IMR-90 (cell line): ENCODE measurements at regions not wholly inside any gene's neighbourhood (a gene's known extent, or its start where the extent isn't known, plus 50 kb on each side); places are given as distances from the start of the nearest gene placed in this dataset.

ENCODE experiments used
- ATAC-seq: fragments of 200-7000 bp; cut with Tn5 transposase; 2 replicates; pipeline ENCODE4 v1.9.1; 2020; ENCODE audit warnings: low read depth, mild to moderate bottlenecking, moderate library complexity
- BruUV-seq: library from RNA; stranded (reverse); fragments of 400-500 nt; replicated peaks from 2 replicates; lab custom pipeline; 2021; lab: Mats Ljungman, UMichigan
- CTCF ChIA-PET: fragments of 300-600 bp; formaldehyde crosslinking; extraction: SDS; loops from one replicate; lab custom pipeline; 2021; ENCODE audit warnings: antibody characterized with exemption; lab: Yijun Ruan, JAX
- POLR2A ChIA-PET: fragments of 300-600 bp; sonication (Branson Sonifier 250); formaldehyde crosslinking; loops from one replicate; lab custom pipeline; 2022; ENCODE audit warnings: antibody characterized with exemption; ENCODE audit not compliant: unreplicated experiment; lab: Charles Lee
- DNase-seq: peaks from one replicate; pipeline ENCODE4 v3.0.0; 2013
- H2AFZ ChIP-seq: replicated peaks from 2 replicates; pipeline ENCODE3; 2013; ENCODE audit warnings: low read length, mild to moderate bottlenecking; ENCODE audit not compliant: poor library complexity
- H2AK5ac ChIP-seq: 2 replicates; pipeline ENCODE4 v1.6.1; 2013; ENCODE audit warnings: low read depth, low read length, inconsistent platforms
- H2AK9ac ChIP-seq: replicated peaks from 2 replicates; pipeline ENCODE3; 2013; ENCODE audit warnings: mild to moderate bottlenecking, low read depth, low read length, moderate library complexity; ENCODE audit not compliant: poor library complexity
- H2BK120ac ChIP-seq: 2 replicates; pipeline ENCODE4 v1.6.1; 2013; ENCODE audit warnings: low read depth, low read length, inconsistent platforms
- H2BK15ac ChIP-seq: 3 replicates; pipeline ENCODE4 v1.6.1; 2013; ENCODE audit warnings: low read depth, low read length, inconsistent platforms
- H2BK20ac ChIP-seq: 2 replicates; pipeline ENCODE4 v1.6.1; 2013; ENCODE audit warnings: low read depth, mild to moderate bottlenecking, inconsistent platforms, low read length, moderate library complexity
- H2BK5ac ChIP-seq: 2 replicates; pipeline ENCODE4 v1.6.1; 2013; ENCODE audit warnings: mild to moderate bottlenecking, low read depth, low read length, inconsistent platforms; ENCODE audit not compliant: poor library complexity, severe bottlenecking
- H3K14ac ChIP-seq: replicated peaks from 2 replicates; pipeline ENCODE4 v1.6.1; 2013; ENCODE audit warnings: low read depth, low read length, inconsistent platforms
- H3K18ac ChIP-seq: 2 replicates; pipeline ENCODE4 v1.6.1; 2013; ENCODE audit warnings: low read depth, low read length, control low read depth
- H3K23ac ChIP-seq: 2 replicates; pipeline ENCODE4 v1.6.1; 2013; ENCODE audit warnings: low read depth, low read length, inconsistent platforms
- H3K27ac ChIP-seq: 2 replicates; pipeline ENCODE4 v1.5.1; 2013; ENCODE audit warnings: mild to moderate bottlenecking, control low read depth, low read length; ENCODE audit not compliant: insufficient read depth
- H3K27me3 ChIP-seq: 2 replicates; pipeline ENCODE4 v1.6.1; 2013; ENCODE audit warnings: low read length; ENCODE audit not compliant: control insufficient read depth, insufficient read depth
- H3K36me3 ChIP-seq: 2 replicates; pipeline ENCODE4 v1.6.1; 2013; ENCODE audit warnings: low read length, mixed read lengths; ENCODE audit not compliant: control insufficient read depth, insufficient read depth
- H3K4ac ChIP-seq: 2 replicates; pipeline ENCODE4 v1.6.1; 2013; ENCODE audit warnings: low read depth, low read length, inconsistent platforms
- H3K4me1 ChIP-seq: 2 replicates; pipeline ENCODE4 v1.6.1; 2013; ENCODE audit warnings: low read length, mixed read lengths; ENCODE audit not compliant: control insufficient read depth, insufficient read depth
- H3K4me2 ChIP-seq: 2 replicates; pipeline ENCODE4 v1.6.1; 2013; ENCODE audit warnings: low read depth, mild to moderate bottlenecking, control low read depth, low read length, moderate library complexity
- H3K4me3 ChIP-seq: 2 replicates; pipeline ENCODE4 v1.5.1; 2013; ENCODE audit warnings: low read depth, mild to moderate bottlenecking, control low read depth, low read length, moderate library complexity; ENCODE audit not compliant: insufficient read depth
- H3K56ac ChIP-seq: 2 replicates; pipeline ENCODE4 v1.6.1; 2013; ENCODE audit warnings: low read length, inconsistent platforms; ENCODE audit not compliant: insufficient read depth; ENCODE audit errors: extremely low read depth
- H3K79me1 ChIP-seq, 2 experiments: 2 replicates each; pipeline ENCODE4 v1.6.1; 2013; ENCODE audit warnings: low read length in 2 of 2, inconsistent platforms in 1 of 2, low read depth in 1 of 2
- H3K9ac ChIP-seq: 2 replicates; pipeline ENCODE4 v1.6.1; 2013; ENCODE audit warnings: low read depth, low read length, control low read depth
- H3K9me1 ChIP-seq: 2 replicates; pipeline ENCODE4 v1.6.1; 2013; ENCODE audit warnings: low read length, inconsistent platforms; ENCODE audit not compliant: insufficient read depth
- H3K9me3 ChIP-seq: 2 replicates; pipeline ENCODE4 v1.6.1; 2013; ENCODE audit warnings: low read length; ENCODE audit not compliant: control insufficient read depth, insufficient read depth
- H4K20me1 ChIP-seq: 2 replicates; pipeline ENCODE4 v1.6.1; 2013; ENCODE audit warnings: low read length, inconsistent platforms; ENCODE audit not compliant: insufficient read depth
- H4K5ac ChIP-seq: 2 replicates; pipeline ENCODE4 v1.6.1; 2013; ENCODE audit warnings: mild to moderate bottlenecking, low read depth, low read length, control low read depth
- H4K8ac ChIP-seq, 2 experiments: 2 replicates each; pipeline ENCODE4 v1.6.1; 2013; ENCODE audit warnings: low read depth in 2 of 2, low read length in 2 of 2, control low read depth in 1 of 2, inconsistent platforms in 1 of 2
- H4K91ac ChIP-seq: 2 replicates; pipeline ENCODE4 v1.6.1; 2013; ENCODE audit warnings: low read depth, low read length, inconsistent platforms; ENCODE audit not compliant: insufficient read depth
- BHLHE40 ChIP-seq: fragments of 150-350 bp; IDR thresholded peaks from 2 replicates; pipeline ENCODE4 v1.6.1; 2016; ENCODE audit warnings: mild to moderate bottlenecking, low read depth, low read length
- FOS ChIP-seq: fragments of 150-350 bp; IDR thresholded peaks from 2 replicates; pipeline ENCODE4 v1.6.1; 2016; ENCODE audit warnings: low read depth, low read length
- MXI1 ChIP-seq: IDR thresholded peaks from 2 replicates; pipeline ENCODE4 v1.6.1; 2012; ENCODE audit warnings: low read depth, mild to moderate bottlenecking, low read length, moderate library complexity, borderline replicate concordance
- NFE2L2 ChIP-seq: fragments of 150-350 bp; IDR thresholded peaks from 2 replicates; pipeline ENCODE4 v1.6.1; 2016; ENCODE audit warnings: low read depth, mild to moderate bottlenecking, low read length
- RAD21 ChIP-seq: IDR thresholded peaks from 2 replicates; pipeline ENCODE4 v1.6.1; 2012; ENCODE audit warnings: low read length, improper control_type of control experiment
- RCOR1 ChIP-seq: IDR thresholded peaks from 2 replicates; pipeline ENCODE4 v1.6.1; 2012; ENCODE audit warnings: mild to moderate bottlenecking, low read length, improper control_type of control experiment; ENCODE audit not compliant: insufficient replicate concordance
- SMC3 ChIP-seq: fragments of 150-350 bp; IDR thresholded peaks from 2 replicates; pipeline ENCODE4 v1.6.1; 2016; ENCODE audit warnings: low read depth, mild to moderate bottlenecking, antibody characterized with exemption, low read length, moderate library complexity
- WGBS, 2 experiments: methylation state at CpG; one replicate each; pipeline versions ENCODE4 v1.1.5 to v1.1.7; 2013; ENCODE audit warnings: missing lambda C conversion rate in 2 of 2; ENCODE audit not compliant: insufficient read length in 1 of 2; ENCODE audit errors: extremely low coverage in 2 of 2; 5-methylcytosine and 5-hydroxymethylcytosine counted together
- dilution Hi-C: fragments of 300-500 bp; cut with HindIII; formaldehyde crosslinking; loops from one replicate; pipeline ENCODE4 v1.14.3; 2018; ENCODE audit warnings: low sequenced_read_pairs; ENCODE audit not compliant: unreplicated experiment
- in situ Hi-C: fragments of 300-500 bp; cut with MboI; formaldehyde crosslinking; loops from 3 replicates; pipeline ENCODE4 v1.14.3; 2019; ENCODE audit warnings: low sequenced_read_pairs, inconsistent platforms, mixed read lengths
- intact Hi-C: fragments of 100-400 bp; cut with micrococcal nuclease; formaldehyde crosslinking; loops from 2 replicates; pipeline ENCODE4 v1.10.0; 2022
- TF ChIP-seq, protein P1 (sequence below): conservative IDR thresholded peaks from 2 replicates; pipeline ENCODE4 v1.5.1; 2012; ENCODE audit warnings: mild to moderate bottlenecking, low read depth, low read length, improper control_type of control experiment

GRCh38 chr12:90712671-90713070 is 242.3 kb downstream of the CCER1 start:
- no peak overlapping the region for H3K56ac ChIP-seq
- H3K9ac ChIP-seq: no peak overlapping the region
- no peak overlapping the region for H4K8ac ChIP-seq
- H3K4me3 ChIP-seq: no peak overlapping the region
- WGBS, 2 experiments: 20% methylated on average over 1 of the region's 2 CpGs; no CpG with 5 or more reads in 1 of the 2 experiments
- no TSS peak for BruUV-seq
- H3K27ac ChIP-seq: no peak overlapping the region
- no peaks in the 10 kb centered on the region for H3K36me3 ChIP-seq
- CTCF ChIA-PET: no interaction called here
- H3K23ac ChIP-seq: no peak overlapping the region
- POLR2A ChIA-PET: no interaction called here
- no peak overlapping the region for H2BK15ac ChIP-seq
- H2BK5ac ChIP-seq: no peak overlapping the region
- H4K91ac ChIP-seq: no peak overlapping the region
- TF ChIP-seq RCOR1: no peak
- no peak for TF ChIP-seq SMC3
- TF ChIP-seq, protein P1, sequence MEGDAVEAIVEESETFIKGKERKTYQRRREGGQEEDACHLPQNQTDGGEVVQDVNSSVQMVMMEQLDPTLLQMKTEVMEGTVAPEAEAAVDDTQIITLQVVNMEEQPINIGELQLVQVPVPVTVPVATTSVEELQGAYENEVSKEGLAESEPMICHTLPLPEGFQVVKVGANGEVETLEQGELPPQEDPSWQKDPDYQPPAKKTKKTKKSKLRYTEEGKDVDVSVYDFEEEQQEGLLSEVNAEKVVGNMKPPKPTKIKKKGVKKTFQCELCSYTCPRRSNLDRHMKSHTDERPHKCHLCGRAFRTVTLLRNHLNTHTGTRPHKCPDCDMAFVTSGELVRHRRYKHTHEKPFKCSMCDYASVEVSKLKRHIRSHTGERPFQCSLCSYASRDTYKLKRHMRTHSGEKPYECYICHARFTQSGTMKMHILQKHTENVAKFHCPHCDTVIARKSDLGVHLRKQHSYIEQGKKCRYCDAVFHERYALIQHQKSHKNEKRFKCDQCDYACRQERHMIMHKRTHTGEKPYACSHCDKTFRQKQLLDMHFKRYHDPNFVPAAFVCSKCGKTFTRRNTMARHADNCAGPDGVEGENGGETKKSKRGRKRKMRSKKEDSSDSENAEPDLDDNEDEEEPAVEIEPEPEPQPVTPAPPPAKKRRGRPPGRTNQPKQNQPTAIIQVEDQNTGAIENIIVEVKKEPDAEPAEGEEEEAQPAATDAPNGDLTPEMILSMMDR: no peak
- TF ChIP-seq RAD21: no peak
- no peak for TF ChIP-seq FOS
- TF ChIP-seq MXI1: no peak
- TF ChIP-seq NFE2L2: no peak
- no peak for TF ChIP-seq BHLHE40
- DNase-seq (no peak), ATAC-seq (no peak)
- no peaks in the 10 kb centered on the region for H3K4me1 ChIP-seq
- no peak overlapping the region for H2BK120ac ChIP-seq
- no peak overlapping the region for H4K5ac ChIP-seq
- no peak overlapping the region for H2BK20ac ChIP-seq
- H2AK9ac ChIP-seq: no peak overlapping the region
- H2AK5ac ChIP-seq: no peak overlapping the region
- no peaks in the 10 kb centered on the region for H3K27me3 ChIP-seq
- H2AFZ ChIP-seq: no peak overlapping the region
- no peaks in the 10 kb centered on the region for H4K20me1 ChIP-seq
- H3K14ac ChIP-seq: no peak overlapping the region
- H3K79me1 ChIP-seq: no peaks in the 10 kb centered on the region
- in situ Hi-C loops: no loop called here
- intact Hi-C loops: no loop called here
- H3K9me1 ChIP-seq: no peaks in the 10 kb centered on the region
- no peaks in the 10 kb centered on the region for H3K9me3 ChIP-seq
- no peak overlapping the region for H3K18ac ChIP-seq
- H3K4me2 ChIP-seq: no peak overlapping the region
- dilution Hi-C loops: no loop called here
- H3K4ac ChIP-seq: no peak overlapping the region
